C4-2B (cell line): ENCODE measurements at regions not wholly inside any gene's neighbourhood (a gene's known extent, or its start where the extent isn't known, plus 50 kb on each side); places are given as distances from the start of the nearest gene placed in this dataset.
"Not testable (repeated sequence)": the region's sequence is repeated elsewhere in the genome, so short reads cannot be mapped to it uniquely, and the experiment has no call there.

Experiments
- H3K27ac ChIP-seq: fragments of 450-650 bp; 2 replicates; pipeline ENCODE4 v1.5.1; 2017
- CTCF ChIP-seq: fragments of 450-650 bp; conservative IDR thresholded peaks from 2 replicates; pipeline ENCODE4 v1.5.1; 2017; ENCODE audit warnings: mild to moderate bottlenecking
- ZFX ChIP-seq: fragments of 450-650 bp; IDR thresholded peaks from 2 replicates; pipeline ENCODE4 v1.6.1; 2017

- TF ChIP-seq CTCF, result no peak
- no peak for TF ChIP-seq ZFX
- no peak overlapping the region for H3K27ac ChIP-seq
Measured at GRCh38 chrX:131394384-131394783, 105.3 kb upstream of the IGSF1 start.

GRCh38 chrX:131397891-131398290, 108.8 kb upstream of the IGSF1 start:
- no peak overlapping the region for H3K27ac ChIP-seq
- TF ChIP-seq ZFX (no peak), CTCF (no peak)

- TF ChIP-seq ZFX (no peak), CTCF (no peak)
- no peak overlapping the region for H3K27ac ChIP-seq
Measured at GRCh38 chrX:131399678-131400428, 110.7 kb upstream of the IGSF1 start.

GRCh38 chrX:131402124-131402811, 113.2 kb upstream of the IGSF1 start:
- TF ChIP-seq ZFX (no peak), CTCF (no peak)
- no peak overlapping the region for H3K27ac ChIP-seq

GRCh38 chrX:131405497-131405896, 116.4 kb upstream of the IGSF1 start:
- H3K27ac ChIP-seq, result no peak overlapping the region
- TF ChIP-seq ZFX, result no peak
- peak; percentile 30 for TF ChIP-seq CTCF

GRCh38 chrX:131424895-131425294, 119.0 kb upstream of the OR13H1 start:
- no peak overlapping the region for H3K27ac ChIP-seq
- no peak for TF ChIP-seq ZFX
- TF ChIP-seq CTCF, result no peak

- not testable (repeated sequence) for H3K27ac ChIP-seq
Measured at GRCh38 chrX:131430465-131430864, 113.4 kb upstream of the OR13H1 start.
